OCI-LY1 (cell line): ENCODE measurements at regions not wholly inside any gene's neighbourhood (a gene's known extent, or its start where the extent isn't known, plus 50 kb on each side); places are given as distances from the start of the nearest gene placed in this dataset.

ENCODE experiments used
- H2AFZ ChIP-seq: fragments of 200-600 bp; sonication (generic), shearing (Covaris generic); 2 replicates; pipeline ENCODE4 v1.6.0; 2014; ENCODE audit warnings: antibody characterized with exemption, mild to moderate bottlenecking, low read length
- H3F3A ChIP-seq: fragments of 200-600 bp; sonication (generic), shearing (Covaris generic); 2 replicates; pipeline ENCODE4 v1.6.0; 2014; ENCODE audit warnings: mild to moderate bottlenecking, antibody characterized with exemption, low read length, moderate library complexity; ENCODE audit not compliant: insufficient read depth
- H3K27ac ChIP-seq: fragments of 200-600 bp; sonication (generic); 2 replicates; pipeline ENCODE4 v1.5.1; 2014; ENCODE audit warnings: low read length, mixed run types, mild to moderate bottlenecking, low read depth; ENCODE audit not compliant: poor library complexity, severe bottlenecking
- H3K27me3 ChIP-seq: fragments of 200-600 bp; sonication (generic); 2 replicates; pipeline ENCODE4 v1.6.0; 2014; ENCODE audit warnings: antibody characterized with exemption, mild to moderate bottlenecking, low read length, moderate library complexity; ENCODE audit not compliant: insufficient read depth
- H3K36me3 ChIP-seq: fragments of 200-600 bp; sonication (generic); 2 replicates; pipeline ENCODE4 v1.6.1; 2014; ENCODE audit warnings: mild to moderate bottlenecking, antibody characterized with exemption, low read length, moderate library complexity, mixed read lengths; ENCODE audit not compliant: insufficient read depth
- H3K4me1 ChIP-seq: fragments of 200-600 bp; sonication (generic); 2 replicates; pipeline ENCODE4 v1.5.1; 2014; ENCODE audit warnings: mild to moderate bottlenecking, low read length, moderate library complexity; ENCODE audit not compliant: insufficient read depth, severe bottlenecking
- H3K4me2 ChIP-seq: fragments of 200-600 bp; sonication (generic), shearing (Covaris generic); 2 replicates; pipeline ENCODE4 v1.6.1; 2014; ENCODE audit warnings: low read length
- H3K4me3 ChIP-seq: fragments of 200-600 bp; sonication (generic); 2 replicates; pipeline ENCODE4 v1.5.1; 2014; ENCODE audit warnings: low read length, low read depth, mild to moderate bottlenecking, mixed read lengths; ENCODE audit not compliant: poor library complexity, severe bottlenecking
- H3K79me2 ChIP-seq: fragments of 200-600 bp; shearing (Covaris generic); 2 replicates; pipeline ENCODE4 v1.6.1; 2016; ENCODE audit warnings: mixed run types, low read length, mixed read lengths; ENCODE audit not compliant: insufficient read depth
- H3K9ac ChIP-seq: fragments of 200-600 bp; sonication (generic), shearing (Covaris generic); 2 replicates; pipeline ENCODE4 v1.6.1; 2014; ENCODE audit warnings: mild to moderate bottlenecking, low read length, mixed read lengths
- H3K9me2 ChIP-seq: fragments of 200-600 bp; sonication (generic), shearing (Covaris generic); 2 replicates; pipeline ENCODE4 v1.6.1; 2014; ENCODE audit warnings: low read depth, mild to moderate bottlenecking, low read length, mixed read lengths
- H3K9me3 ChIP-seq: fragments of 200-600 bp; shearing (Covaris generic); 2 replicates; pipeline ENCODE4 v1.6.1; 2014; ENCODE audit warnings: low read length, mixed read lengths
- H4K20me1 ChIP-seq: fragments of 200-600 bp; sonication (generic), shearing (Covaris generic); 2 replicates; pipeline ENCODE4 v1.6.0; 2016; ENCODE audit warnings: mild to moderate bottlenecking, low read length; ENCODE audit not compliant: insufficient read depth
- EZH2 ChIP-seq: fragments of 200-600 bp; sonication (generic), shearing (Covaris generic); IDR thresholded peaks from 2 replicates; pipeline ENCODE4 v1.8.0; 2017; ENCODE audit warnings: borderline replicate concordance, mixed run types, mild to moderate bottlenecking, antibody characterized with exemption, low read length, moderate library complexity, mixed read lengths
- TF ChIP-seq, protein P1 (sequence below): fragments of 200-600 bp; sonication (generic), shearing (Covaris generic); IDR thresholded peaks from 2 replicates; pipeline ENCODE4 v1.5.1; 2017; ENCODE audit warnings: mild to moderate bottlenecking, antibody characterized with exemption, low read length, moderate library complexity, mixed read lengths

DNA sequence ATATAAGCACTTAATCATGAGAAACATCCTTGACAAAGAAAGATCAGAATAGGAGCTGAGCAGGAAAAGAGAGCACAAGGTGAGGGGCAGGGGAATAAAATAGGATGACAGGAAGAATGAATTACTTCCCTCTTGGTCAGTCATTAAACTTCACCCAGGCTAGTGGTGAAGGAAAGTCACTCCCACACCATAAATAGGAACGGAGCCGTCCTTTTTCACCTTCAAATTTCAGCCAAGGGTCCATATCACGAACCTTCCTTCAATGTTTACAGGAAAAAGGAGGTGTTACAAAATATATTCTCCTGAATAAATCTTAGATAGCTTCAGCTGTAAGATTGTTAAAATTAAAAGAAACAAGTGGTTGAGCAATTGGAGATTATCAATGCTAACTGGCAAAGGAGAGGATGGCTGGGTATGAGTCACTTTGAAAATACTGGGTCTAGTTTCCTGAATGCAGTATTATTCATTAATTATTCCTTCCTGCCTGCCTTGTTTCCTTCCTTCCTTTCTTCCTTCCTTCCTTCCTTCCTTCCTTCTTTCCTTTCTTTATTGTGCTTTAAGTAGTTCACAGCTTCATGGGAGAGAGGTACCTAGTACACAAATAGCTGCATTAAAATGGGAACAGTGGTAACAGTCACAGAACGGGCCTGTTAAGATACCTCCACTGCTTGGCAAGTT is 292.3 kb upstream of the ID2 start:
- no peaks in the 10 kb centered on the region for H4K20me1 ChIP-seq
- no peaks in the 10 kb centered on the region for H3F3A ChIP-seq
- H3K36me3 ChIP-seq: no peaks in the 10 kb centered on the region
- no peaks in the 10 kb centered on the region for H3K79me2 ChIP-seq
- H3K9me3 ChIP-seq: no peaks in the 10 kb centered on the region
- H3K27me3 ChIP-seq: no peaks in the 10 kb centered on the region
- no peak for TF ChIP-seq EZH2
- TF ChIP-seq, protein P1, sequence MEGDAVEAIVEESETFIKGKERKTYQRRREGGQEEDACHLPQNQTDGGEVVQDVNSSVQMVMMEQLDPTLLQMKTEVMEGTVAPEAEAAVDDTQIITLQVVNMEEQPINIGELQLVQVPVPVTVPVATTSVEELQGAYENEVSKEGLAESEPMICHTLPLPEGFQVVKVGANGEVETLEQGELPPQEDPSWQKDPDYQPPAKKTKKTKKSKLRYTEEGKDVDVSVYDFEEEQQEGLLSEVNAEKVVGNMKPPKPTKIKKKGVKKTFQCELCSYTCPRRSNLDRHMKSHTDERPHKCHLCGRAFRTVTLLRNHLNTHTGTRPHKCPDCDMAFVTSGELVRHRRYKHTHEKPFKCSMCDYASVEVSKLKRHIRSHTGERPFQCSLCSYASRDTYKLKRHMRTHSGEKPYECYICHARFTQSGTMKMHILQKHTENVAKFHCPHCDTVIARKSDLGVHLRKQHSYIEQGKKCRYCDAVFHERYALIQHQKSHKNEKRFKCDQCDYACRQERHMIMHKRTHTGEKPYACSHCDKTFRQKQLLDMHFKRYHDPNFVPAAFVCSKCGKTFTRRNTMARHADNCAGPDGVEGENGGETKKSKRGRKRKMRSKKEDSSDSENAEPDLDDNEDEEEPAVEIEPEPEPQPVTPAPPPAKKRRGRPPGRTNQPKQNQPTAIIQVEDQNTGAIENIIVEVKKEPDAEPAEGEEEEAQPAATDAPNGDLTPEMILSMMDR: no peak
- no peak overlapping the region for H2AFZ ChIP-seq
- no peak overlapping the region for H3K4me2 ChIP-seq
- H3K9me2 ChIP-seq: no peaks in the 10 kb centered on the region
- H3K9ac ChIP-seq: no peak overlapping the region
- no peak overlapping the region for H3K27ac ChIP-seq
- H3K4me1 ChIP-seq: no peaks in the 10 kb centered on the region
- no peak overlapping the region for H3K4me3 ChIP-seq

DNA sequence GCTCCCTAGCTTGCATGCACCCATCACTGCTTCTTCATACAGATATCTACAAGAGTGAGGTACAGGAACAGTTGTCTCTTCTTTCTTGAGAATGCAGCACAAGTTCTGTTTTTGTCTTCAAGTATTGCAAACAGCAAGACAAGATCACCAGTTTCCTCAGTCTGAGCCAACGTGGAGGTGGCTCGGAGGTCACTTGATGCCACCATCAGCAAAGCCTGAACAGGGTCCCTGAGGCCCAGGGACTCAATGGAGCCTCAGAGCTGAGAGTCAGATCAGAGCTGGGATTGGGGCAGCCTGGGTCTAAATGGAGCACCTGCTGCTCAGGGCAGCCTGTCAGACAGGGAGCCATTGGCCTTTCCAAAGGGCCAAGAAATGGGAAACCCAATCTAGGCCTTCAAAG is 290.7 kb upstream of the ID2 start:
- H2AFZ ChIP-seq: no peak overlapping the region
- TF ChIP-seq, protein P1: no peak
- TF ChIP-seq EZH2: no peak
- H4K20me1 ChIP-seq: no peaks in the 10 kb centered on the region
- H3K4me2 ChIP-seq: no peak overlapping the region
- H3K27ac ChIP-seq: no peak overlapping the region
- H3K27me3 ChIP-seq: no peaks in the 10 kb centered on the region
- no peaks in the 10 kb centered on the region for H3F3A ChIP-seq
- H3K4me1 ChIP-seq: no peaks in the 10 kb centered on the region
- H3K9ac ChIP-seq: no peak overlapping the region
- no peaks in the 10 kb centered on the region for H3K36me3 ChIP-seq
- no peaks in the 10 kb centered on the region for H3K9me2 ChIP-seq
- no peak overlapping the region for H3K4me3 ChIP-seq
- no peaks in the 10 kb centered on the region for H3K79me2 ChIP-seq
- H3K9me3 ChIP-seq: no peaks in the 10 kb centered on the region

DNA sequence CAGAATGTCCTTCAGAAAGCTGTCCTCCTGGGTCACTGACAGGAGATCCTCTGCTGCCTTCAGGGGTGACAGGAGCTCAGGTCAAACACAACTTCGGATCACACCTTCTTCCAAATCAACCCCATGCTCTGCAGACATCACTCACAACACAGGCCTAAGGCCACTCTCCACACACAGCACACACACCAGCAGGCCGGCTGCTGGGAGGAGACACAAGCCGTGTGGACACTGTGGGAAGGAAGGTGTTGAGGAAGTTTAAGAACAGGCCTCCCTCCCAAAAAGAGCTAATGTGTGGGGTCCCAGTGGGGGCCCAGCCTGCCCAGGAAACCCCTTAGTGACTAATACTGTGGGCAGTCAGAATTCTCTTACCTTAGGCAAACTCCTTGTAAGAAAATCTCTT is 290.3 kb upstream of the ID2 start:
- no peak overlapping the region for H2AFZ ChIP-seq
- H3K9me2 ChIP-seq: no peaks in the 10 kb centered on the region
- no peaks in the 10 kb centered on the region for H4K20me1 ChIP-seq
- no peak overlapping the region for H3K9ac ChIP-seq
- H3K4me3 ChIP-seq: no peak overlapping the region
- H3K36me3 ChIP-seq: no peaks in the 10 kb centered on the region
- no peaks in the 10 kb centered on the region for H3K79me2 ChIP-seq
- no peak for TF ChIP-seq EZH2
- TF ChIP-seq, protein P1: no peak
- no peak overlapping the region for H3K4me2 ChIP-seq
- no peaks in the 10 kb centered on the region for H3K4me1 ChIP-seq
- no peak overlapping the region for H3K27ac ChIP-seq
- H3K27me3 ChIP-seq: no peaks in the 10 kb centered on the region
- no peaks in the 10 kb centered on the region for H3F3A ChIP-seq
- no peaks in the 10 kb centered on the region for H3K9me3 ChIP-seq
